ENCODE measurements at regions not wholly inside any gene's neighbourhood (a gene's known extent, or its start where the extent isn't known, plus 50 kb on each side); places are given as distances from the start of the nearest gene placed in this dataset.

GRCh38 chr18:2178036-2178435, 393.3 kb downstream of the METTL4 start:
- 79 to 86% (median 80%) methylated on average over 5 of the region's 5 CpGs for WGBS, 3 donors
- DNase-seq, result no peak
- H3K27me3 ChIP-seq (ENCODE audit: insufficient read depth in 3 of 3, low read length in 2 of 3), result no peaks in the 10 kb centered on the region
- ATAC-seq, result no peak
- H3K4me1 ChIP-seq, result no peaks in the 10 kb centered on the region
- no peaks in the 10 kb centered on the region for H3K9me3 ChIP-seq
- no peak for TF ChIP-seq CTCF (IDR thresholded peaks at IDR 0.05)
- intact Hi-C loops (cut with DNase I), result no loop called here
- no peaks in the 10 kb centered on the region for H3K36me3 ChIP-seq (ENCODE audit: insufficient read depth in 1 of 2, low read depth in 1 of 2)
- H3K27ac ChIP-seq, result no peak overlapping the region
- no peak overlapping the region for H3K4me3 ChIP-seq

DNA sequence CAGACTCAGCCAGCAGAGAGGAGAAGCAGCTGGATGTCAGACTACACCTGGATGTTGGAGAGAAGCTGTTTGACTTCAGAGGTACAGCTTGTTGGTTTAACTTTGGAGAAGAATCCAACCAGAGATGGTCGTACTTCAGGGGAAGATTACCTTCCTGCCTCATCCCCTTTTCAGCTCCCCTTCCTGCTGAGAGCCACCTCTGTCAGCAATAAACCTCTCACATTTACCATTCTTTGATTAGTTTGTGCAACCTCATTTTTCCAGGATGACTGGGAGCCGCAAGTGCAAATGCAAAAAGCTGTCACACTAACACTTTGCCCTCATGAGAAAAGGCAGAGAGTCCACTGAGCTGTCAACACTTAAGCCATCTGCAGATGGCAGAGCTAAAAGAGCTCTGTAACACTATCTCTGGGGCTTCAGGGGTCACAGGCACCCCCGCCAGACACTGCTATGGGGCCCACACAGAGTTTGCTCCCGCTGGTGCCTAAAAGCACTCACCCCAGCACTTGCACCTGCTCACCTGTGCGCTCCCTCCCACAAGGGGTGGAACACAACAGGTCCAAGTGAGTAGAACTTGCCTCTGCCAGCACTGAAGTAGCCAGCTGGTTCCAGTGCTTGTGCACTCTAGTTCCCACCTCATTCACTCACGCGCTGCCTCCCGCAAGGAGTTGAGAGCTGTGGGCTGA, 391.7 kb downstream of the METTL4 start:
- DNase-seq, result no peak
- Histone ChIP-seq H3K4me1 (no peaks in the 10 kb centered on the region), H3K9me3 (no peaks in the 10 kb centered on the region), H3K4me3 (no peak overlapping the region), H3K36me3 (ENCODE audit: insufficient read depth in 1 of 2, low read depth in 1 of 2) (no peaks in the 10 kb centered on the region), H3K27me3 (ENCODE audit: insufficient read depth in 3 of 3, low read length in 2 of 3) (no peaks in the 10 kb centered on the region), H3K27ac (no peak overlapping the region)
- no peak for TF ChIP-seq CTCF (IDR thresholded peaks at IDR 0.05)
- intact Hi-C loops (cut with DNase I), result no loop called here
- no peak for ATAC-seq
- WGBS, 3 donors, result 87 to 92% (median 89%) methylated on average over 8 of the region's 8 CpGs

DNA sequence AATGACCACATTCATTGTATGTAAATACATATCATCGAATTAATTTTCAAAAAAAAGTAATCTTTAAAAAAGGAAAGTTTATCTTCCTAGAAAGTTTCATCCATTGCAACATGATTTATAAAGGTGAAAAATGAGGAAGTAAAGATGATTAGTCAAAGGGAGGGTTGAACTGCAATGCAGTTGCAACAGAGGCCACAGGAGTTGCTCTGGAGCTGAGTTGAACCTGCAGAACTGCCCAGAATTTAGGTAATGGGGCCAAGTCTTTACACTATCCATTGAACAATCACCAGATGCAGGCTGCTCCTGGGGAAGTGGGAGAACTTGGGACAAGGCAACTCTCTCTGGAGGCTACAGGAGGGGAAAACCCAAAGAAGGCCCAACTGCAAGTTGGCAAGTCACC, 390.7 kb downstream of the METTL4 start:
- Histone ChIP-seq H3K4me3 (no peak overlapping the region), H3K4me1 (no peaks in the 10 kb centered on the region), H3K9me3 (no peaks in the 10 kb centered on the region), H3K36me3 (ENCODE audit: insufficient read depth in 1 of 2, low read depth in 1 of 2) (no peaks in the 10 kb centered on the region), H3K27ac (no peak overlapping the region), H3K27me3 (ENCODE audit: insufficient read depth in 3 of 3, low read length in 2 of 3) (no peaks in the 10 kb centered on the region)
- 89 to 96% (median 91%) methylated on average over 1 of the region's 1 CpG for WGBS, 3 donors
- intact Hi-C loops (cut with DNase I), result no loop called here
- no peak for ATAC-seq
- no peak for DNase-seq
- no peak for TF ChIP-seq CTCF (IDR thresholded peaks at IDR 0.05)

- ATAC-seq, result no peak
Observed at GRCh38 chr18:2183432-2183831, 387.9 kb downstream of the METTL4 start.

More at GRCh38 chr18:2183432-2183831, 387.9 kb downstream of the METTL4 start:
- DNase-seq, result no peak
- intact Hi-C loops (cut with DNase I), result no loop called here
- no peak for TF ChIP-seq CTCF (IDR thresholded peaks at IDR 0.05)
- Histone ChIP-seq H3K4me3 (no peak overlapping the region), H3K27ac (no peak overlapping the region), H3K36me3 (ENCODE audit: insufficient read depth in 1 of 2, low read depth in 1 of 2) (no peaks in the 10 kb centered on the region), H3K4me1 (no peaks in the 10 kb centered on the region), H3K27me3 (ENCODE audit: insufficient read depth in 3 of 3, low read length in 2 of 3) (no peaks in the 10 kb centered on the region), H3K9me3 (no peaks in the 10 kb centered on the region)
- WGBS, 3 donors, result 83 to 88% (median 86%) methylated on average over 5 of the region's 5 CpGs
